Tibial nerve (tissue), 4 donors: ENCODE measurements at regions not wholly inside any gene's neighbourhood (a gene's known extent, or its start where the extent isn't known, plus 50 kb on each side); places are given as distances from the start of the nearest gene placed in this dataset.

ENCODE experiments used
- DNase-seq, 2 donors: peaks; one replicate each; pipeline ENCODE4 v3.0.0-alpha.2; 2019; ENCODE audit warnings: low spot score in 2 of 2
- H3K27ac ChIP-seq, 4 donors: fragments of 200-600 bp; sonication (generic) in 3 of 4; one replicate each; pipeline ENCODE4 v1.5.1; 2017 to 2019; ENCODE audit warnings: mild to moderate bottlenecking in 1 of 4
- H3K27me3 ChIP-seq, 2 donors: fragments of 200-600 bp; sonication (generic) in 1 of 2; one replicate each; pipeline versions ENCODE4 v1.5.1 to v1.6.0; 2017 to 2019
- H3K36me3 ChIP-seq, 3 donors: fragments of 200-600 bp; sonication (generic); one replicate each; pipeline ENCODE4 v1.5.1; 2018 to 2019
- H3K4me1 ChIP-seq, 4 donors: fragments of 200-600 bp; sonication (generic) in 3 of 4; one replicate each; pipeline ENCODE4 v1.5.1; 2017 to 2019
- H3K4me3 ChIP-seq, 4 donors: fragments of 200-600 bp; sonication (generic) in 3 of 4; one replicate each; pipeline ENCODE4 v1.5.1; 2017 to 2019; ENCODE audit warnings: mild to moderate bottlenecking in 1 of 4, moderate library complexity in 1 of 4
- H3K9me3 ChIP-seq, 4 donors: fragments of 200-600 bp; sonication (generic) in 3 of 4; one replicate each; pipeline ENCODE4 v1.5.1; 2017 to 2019
- CTCF ChIP-seq, 5 experiments: fragments of 200-600 bp in 3 of 5; fragments of 450-650 bp in 2 of 5; sonication (generic) in 3 of 5; IDR thresholded peaks; one replicate each; pipeline ENCODE4 v1.5.1; 2016 to 2019; ENCODE audit warnings: antibody characterized with exemption in 5 of 5, mild to moderate bottlenecking in 3 of 5, moderate library complexity in 2 of 5
- EP300 ChIP-seq, 2 donors: sonication (generic); formaldehyde crosslinking; IDR thresholded peaks; one replicate each; pipeline ENCODE4 v1.6.1; 2017; ENCODE audit warnings: antibody characterized with exemption in 2 of 2, mild to moderate bottlenecking in 1 of 2
- POLR2A ChIP-seq, 2 donors: fragments of 450-650 bp; IDR thresholded peaks; one replicate each; pipeline ENCODE4 v1.6.1; 2017; ENCODE audit warnings: antibody characterized with exemption in 2 of 2, mild to moderate bottlenecking in 2 of 2, moderate library complexity in 2 of 2
- WGBS, 2 donors: methylation state at CpG; one replicate each; pipeline ENCODE4 v1.1.5; 2018; 5-methylcytosine and 5-hydroxymethylcytosine counted together

- Histone ChIP-seq H3K4me3 (no peak overlapping the region), H3K36me3 (no peaks in the 10 kb centered on the region), H3K9me3 (no peaks in the 10 kb centered on the region), H3K4me1 (peaks cover 0 to 22% (median 0%) of the 10 kb centered on the region in 4 donors), H3K27ac (no peak overlapping the region), H3K27me3 (no peaks in the 10 kb centered on the region)
- no peak for DNase-seq
- WGBS, 2 donors = 33 to 37% methylated on average over 3 of the region's 3 CpGs
- TF ChIP-seq EP300 (IDR thresholded peaks at IDR 0.05) = no peak
- no peak for TF ChIP-seq POLR2A (IDR thresholded peaks at IDR 0.05)
- no peak for TF ChIP-seq CTCF (IDR thresholded peaks at IDR 0.05)
Observed at GRCh38 chr2:38439863-38440262, 62.8 kb upstream of the ATL2 start.

GRCh38 chr2:38438883-38439612 is 62.0 kb upstream of the ATL2 start:
- H3K27ac ChIP-seq = no peak overlapping the region
- no peak for DNase-seq
- 37 to 52% methylated on average over 2 of the region's 2 CpGs for WGBS, 2 donors
- no peak for TF ChIP-seq CTCF (IDR thresholded peaks at IDR 0.05)
- no peak for TF ChIP-seq EP300 (IDR thresholded peaks at IDR 0.05)
- TF ChIP-seq POLR2A (IDR thresholded peaks at IDR 0.05) = no peak
- no peaks in the 10 kb centered on the region for H3K36me3 ChIP-seq
- no peaks in the 10 kb centered on the region for H3K27me3 ChIP-seq
- H3K4me1 ChIP-seq = peaks cover 0 to 22% (median 0%) of the 10 kb centered on the region in 4 donors
- H3K9me3 ChIP-seq = no peaks in the 10 kb centered on the region
- no peak overlapping the region for H3K4me3 ChIP-seq

- Histone ChIP-seq H3K27me3 (no peaks in the 10 kb centered on the region), H3K9me3 (no peaks in the 10 kb centered on the region), H3K4me3 (no peak overlapping the region), H3K36me3 (no peaks in the 10 kb centered on the region), H3K27ac (no peak overlapping the region), H3K4me1 (peaks cover 0 to 22% (median under 1%) of the 10 kb centered on the region in 4 donors)
- WGBS, 2 donors = 62% methylated on average over 2 of the region's 2 CpGs
- no peak for TF ChIP-seq CTCF (IDR thresholded peaks at IDR 0.05)
- no peak for TF ChIP-seq EP300 (IDR thresholded peaks at IDR 0.05)
- no peak for DNase-seq
Observed at GRCh38 chr2:38438133-38438882, 61.2 kb upstream of the ATL2 start.

GRCh38 chr2:38436227-38436664 is 59.2 kb upstream of the ATL2 start:
- Histone ChIP-seq H3K4me1 (peaks cover 0 to 22% (median 4%) of the 10 kb centered on the region in 4 donors), H3K9me3 (no peaks in the 10 kb centered on the region), H3K4me3 (no peak overlapping the region), H3K27me3 (no peaks in the 10 kb centered on the region), H3K36me3 (no peaks in the 10 kb centered on the region), H3K27ac (no peak overlapping the region)
- WGBS, 2 donors = 93 to 97% methylated on average over 2 of the region's 2 CpGs
- no peak for TF ChIP-seq EP300 (IDR thresholded peaks at IDR 0.05)
- TF ChIP-seq POLR2A (IDR thresholded peaks at IDR 0.05) = no peak
- TF ChIP-seq CTCF (IDR thresholded peaks at IDR 0.05) = no peak
- no peak for DNase-seq

- DNase-seq = no peak
- no peaks in the 10 kb centered on the region for H3K27me3 ChIP-seq
- no peak overlapping the region for H3K27ac ChIP-seq
- 83 to 92% methylated on average over 2 of the region's 2 CpGs for WGBS, 2 donors
- H3K36me3 ChIP-seq = no peaks in the 10 kb centered on the region
- H3K4me3 ChIP-seq = no peak overlapping the region
- no peak for TF ChIP-seq CTCF (IDR thresholded peaks at IDR 0.05)
- no peak for TF ChIP-seq EP300 (IDR thresholded peaks at IDR 0.05)
- TF ChIP-seq POLR2A (IDR thresholded peaks at IDR 0.05) = no peak
- peaks cover 0 to 22% (median 4%) of the 10 kb centered on the region in 4 donors for H3K4me1 ChIP-seq
- H3K9me3 ChIP-seq = no peaks in the 10 kb centered on the region
Observed at GRCh38 chr2:38435775-38436174, 58.7 kb upstream of the ATL2 start.
